ENCODE measurements at regions not wholly inside any gene's neighbourhood (a gene's known extent, or its start where the extent isn't known, plus 50 kb on each side); places are given as distances from the start of the nearest gene placed in this dataset.
"Not testable (repeated sequence)": the region's sequence is repeated elsewhere in the genome, so short reads cannot be mapped to it uniquely, and the experiment has no call there.

GRCh38 chr7:155385182-155385581, 72.7 kb upstream of the EN2 start:
- DNase-seq (ENCODE audit: low spot score); H3K9me3 ChIP-seq (ENCODE audit: low read length); H3K79me2 ChIP-seq (ENCODE audit: insufficient read depth, low read length); BruUV-seq (replicated peaks); H3K4me2 ChIP-seq (ENCODE audit: low read depth, low read length); FAIRE-seq; H4K20me1 ChIP-seq (ENCODE audit: insufficient read depth, low read length); H2AFZ ChIP-seq (ENCODE audit: low read length); POLR2A ChIA-PET; CTCF ChIA-PET (ENCODE audit: low intra/inter-chr PET ratio, low total read pairs); H3K27ac ChIP-seq (ENCODE audit: extremely low read length, insufficient read depth, low read length); ATAC-seq; H3K9ac ChIP-seq (ENCODE audit: insufficient read depth, low read depth, low read length); H3K4me3 ChIP-seq (replicated peaks in 1 of 3; ENCODE audit: insufficient read depth in 1 of 3, low read depth in 2 of 3, low read length in 3 of 3); H3K36me3 ChIP-seq (replicated peaks in 1 of 2; ENCODE audit: control insufficient read depth in 1 of 2, insufficient read depth in 2 of 2, low read length in 2 of 2): not testable (repeated sequence)
- intact Hi-C loops (cut with micrococcal nuclease; ENCODE audit: unreplicated experiment) (loop anchor here (10.0 kb wide), 1 partner anchor 380 kb away; no protein-coding TSS in a partner anchor), in situ Hi-C loops (cut with HindIII; ENCODE audit: extremely low pct_ligation_motif_present, low pct_unique_long_range_greater_than_20kb) (loop anchor here (25.0 kb wide), 1 partner anchor 377 kb away; no protein-coding TSS in a partner anchor)
- Histone ChIP-seq H3K27me3 (ENCODE audit: control insufficient read depth in 1 of 2, insufficient read depth in 2 of 2, low read length in 2 of 2) (peaks cover 7 to 77% of the 10 kb centered on the region in 2 experiments; a peak in 4 of 5 replicates), H3K4me1 (ENCODE audit: insufficient read depth, low read length) (peaks cover 34% of the 10 kb centered on the region)
- WGBS (ENCODE audit: low lambda C conversion rate): 75% methylated on average over 26 of the region's 26 CpGs

- Histone ChIP-seq H3K4me2 (ENCODE audit: low read depth, low read length) (no peak overlapping the region), H3K79me2 (ENCODE audit: insufficient read depth, low read length) (no peaks in the 10 kb centered on the region), H3K4me3 (replicated peaks in 1 of 3; ENCODE audit: insufficient read depth in 1 of 3, low read depth in 2 of 3, low read length in 3 of 3) (no peak overlapping the region), H3K27ac (ENCODE audit: extremely low read length, insufficient read depth, low read length) (no peak overlapping the region), H4K20me1 (ENCODE audit: insufficient read depth, low read length) (no peaks in the 10 kb centered on the region), H3K9me3 (ENCODE audit: low read length) (no peaks in the 10 kb centered on the region), H3K9ac (ENCODE audit: insufficient read depth, low read depth, low read length) (no peak overlapping the region), H3K27me3 (ENCODE audit: control insufficient read depth in 1 of 2, insufficient read depth in 2 of 2, low read length in 2 of 2) (peaks cover 5 to 75% of the 10 kb centered on the region in 2 experiments; a peak in 4 of 5 replicates), H3K36me3 (replicated peaks in 1 of 2; ENCODE audit: control insufficient read depth in 1 of 2, insufficient read depth in 2 of 2, low read length in 2 of 2) (no peaks in the 10 kb centered on the region), H3K4me1 (ENCODE audit: insufficient read depth, low read length) (peaks cover 22% of the 10 kb centered on the region), H2AFZ (ENCODE audit: low read length) (no peak overlapping the region)
- intact Hi-C loops (cut with micrococcal nuclease; ENCODE audit: unreplicated experiment): loop anchor here (10.0 kb wide), 1 partner anchor 378 kb away; no protein-coding TSS in a partner anchor
- CTCF ChIA-PET (ENCODE audit: low intra/inter-chr PET ratio, low total read pairs): no interaction called here
- BruUV-seq (replicated peaks): no TSS peak
- ATAC-seq (no peak), DNase-seq (ENCODE audit: low spot score) (no peak), FAIRE-seq (no peak)
- POLR2A ChIA-PET: no interaction called here
- TF ChIP-seq, protein P1, sequence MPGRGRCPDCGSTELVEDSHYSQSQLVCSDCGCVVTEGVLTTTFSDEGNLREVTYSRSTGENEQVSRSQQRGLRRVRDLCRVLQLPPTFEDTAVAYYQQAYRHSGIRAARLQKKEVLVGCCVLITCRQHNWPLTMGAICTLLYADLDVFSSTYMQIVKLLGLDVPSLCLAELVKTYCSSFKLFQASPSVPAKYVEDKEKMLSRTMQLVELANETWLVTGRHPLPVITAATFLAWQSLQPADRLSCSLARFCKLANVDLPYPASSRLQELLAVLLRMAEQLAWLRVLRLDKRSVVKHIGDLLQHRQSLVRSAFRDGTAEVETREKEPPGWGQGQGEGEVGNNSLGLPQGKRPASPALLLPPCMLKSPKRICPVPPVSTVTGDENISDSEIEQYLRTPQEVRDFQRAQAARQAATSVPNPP (CRISPR knock-in tag; IDR thresholded peaks at IDR 0.05): no peak
- TF ChIP-seq ZNF841 (CRISPR knock-in tag; IDR thresholded peaks at IDR 0.05; ENCODE audit: borderline replicate concordance) (no peak), SETDB1 (CRISPR knock-in tag; IDR thresholded peaks at IDR 0.05; ENCODE audit: borderline replicate concordance) (no peak), ZNF788 (CRISPR knock-in tag; IDR thresholded peaks at IDR 0.05; ENCODE audit: borderline replicate concordance) (no peak), MTF2 (CRISPR knock-in tag; IDR thresholded peaks at IDR 0.05; ENCODE audit: borderline replicate concordance) (no peak), ARNTL (CRISPR knock-in tag; IDR thresholded peaks at IDR 0.05) (no peak), SP5 (CRISPR knock-in tag; IDR thresholded peaks at IDR 0.05; ENCODE audit: borderline replicate concordance, low read depth) (no peak), DNMT3B (CRISPR knock-in tag; conservative IDR thresholded peaks at IDR 0.05) (no peak), PHB2 (IDR thresholded peaks at IDR 0.05; ENCODE audit: partially characterized antibody) (no peak), ZBTB21 (CRISPR knock-in tag; IDR thresholded peaks at IDR 0.05) (no peak), BRD4 (CRISPR knock-in tag; IDR thresholded peaks at IDR 0.05) (no peak)
- in situ Hi-C loops (cut with HindIII; ENCODE audit: extremely low pct_ligation_motif_present, low pct_unique_long_range_greater_than_20kb): loop anchor here (25.0 kb wide), 1 partner anchor 376 kb away; no protein-coding TSS in a partner anchor
- WGBS (ENCODE audit: low lambda C conversion rate): 70% methylated on average over 2 of the region's 10 CpGs
These were observed 71.3 kb upstream of the EN2 start for GRCh38 chr7:155386608-155387007.
